AG09309 (cell line): ENCODE measurements at regions not wholly inside any gene's neighbourhood (a gene's known extent, or its start where the extent isn't known, plus 50 kb on each side); places are given as distances from the start of the nearest gene placed in this dataset.

Source experiments
- DNase-seq: peaks from one replicate; pipeline ENCODE4 v3.0.0-alpha.2; 2010; ENCODE audit warnings: low read depth
- H3K4me3 ChIP-seq: 2 replicates; pipeline ENCODE4 v1.5.1; 2011; ENCODE audit warnings: mild to moderate bottlenecking, low read depth, low read length, moderate library complexity; ENCODE audit not compliant: control insufficient read depth
- CTCF ChIP-seq: IDR thresholded peaks from 2 replicates; pipeline ENCODE4 v1.5.1; 2011; ENCODE audit warnings: mild to moderate bottlenecking, low read depth, low read length, inconsistent platforms; ENCODE audit not compliant: insufficient read depth, control insufficient read depth; ENCODE audit errors: missing control alignments

- DNase-seq, result no peak
- no peak for TF ChIP-seq CTCF
- no peak overlapping the region for H3K4me3 ChIP-seq
Observed at GRCh38 chr13:85031771-85032170, 767.4 kb downstream of the SLITRK6 start.

GRCh38 chr13:85028035-85028434 is 771.2 kb downstream of the SLITRK6 start:
- TF ChIP-seq CTCF, result no peak
- no peak overlapping the region for H3K4me3 ChIP-seq
- no peak for DNase-seq

GRCh38 chr13:85019121-85019520 is 780.1 kb downstream of the SLITRK6 start:
- no peak for TF ChIP-seq CTCF
- DNase-seq, result no peak
- no peak overlapping the region for H3K4me3 ChIP-seq

- no peak overlapping the region for H3K4me3 ChIP-seq
- DNase-seq, result no peak
- no peak for TF ChIP-seq CTCF
Observed at GRCh38 chr13:85013006-85013405, 786.2 kb downstream of the SLITRK6 start.

GRCh38 chr13:85009447-85009846 is 789.8 kb downstream of the SLITRK6 start:
- TF ChIP-seq CTCF, result no peak
- no peak for DNase-seq

GRCh38 chr13:84999252-84999651 is 800.0 kb downstream of the SLITRK6 start:
- no peak for TF ChIP-seq CTCF
- H3K4me3 ChIP-seq, result no peak overlapping the region
- DNase-seq, result no peak

More at GRCh38 chr13:85009447-85009846, 789.8 kb downstream of the SLITRK6 start:
- no peak overlapping the region for H3K4me3 ChIP-seq

- H3K4me3 ChIP-seq, result no peak overlapping the region
- no peak for DNase-seq
- TF ChIP-seq CTCF, result no peak
Observed at GRCh38 chr13:84998681-84999080, 800.5 kb downstream of the SLITRK6 start.
